Astrocyte of the cerebellum (primary cell): ENCODE measurements at regions not wholly inside any gene's neighbourhood (a gene's known extent, or its start where the extent isn't known, plus 50 kb on each side); places are given as distances from the start of the nearest gene placed in this dataset.

ENCODE experiments used
- DNase-seq: peaks from one replicate; pipeline ENCODE4 v3.0.0-alpha.2; 2011; ENCODE audit warnings: low read depth
- H3K4me3 ChIP-seq: 2 replicates; pipeline ENCODE4 v1.5.1; 2011; ENCODE audit warnings: mild to moderate bottlenecking, low read depth, low read length, moderate library complexity
- CTCF ChIP-seq: IDR thresholded peaks from 2 replicates; pipeline ENCODE4 v1.5.1; 2012; ENCODE audit warnings: low read length, low read depth, moderate library complexity, mild to moderate bottlenecking; ENCODE audit errors: missing control alignments
- in situ Hi-C: cut with HindIII; loops from 2 replicates; pipeline ENCODE4 v1.10.0; 2017; ENCODE audit warnings: low sequenced_read_pairs

- H3K4me3 ChIP-seq: no peak overlapping the region
- TF ChIP-seq CTCF: no peak
- no peak for DNase-seq
- in situ Hi-C loops: no loop called here
Measured at GRCh38 chr13:30827578-30827925, 78.5 kb upstream of the MEDAG start.

- no peak for TF ChIP-seq CTCF
- in situ Hi-C loops: no loop called here
- DNase-seq: no peak
- H3K4me3 ChIP-seq: no peak overlapping the region
Measured at GRCh38 chr13:30829145-30829832, 76.8 kb upstream of the MEDAG start.

- no peak for DNase-seq
- H3K4me3 ChIP-seq: no peak overlapping the region
- no peak for TF ChIP-seq CTCF
- in situ Hi-C loops: no loop called here
Measured at GRCh38 chr13:30829833-30830637, 76.0 kb upstream of the MEDAG start.

- TF ChIP-seq CTCF: no peak
- in situ Hi-C loops: no loop called here
- DNase-seq: no peak
- no peak overlapping the region for H3K4me3 ChIP-seq
Measured at GRCh38 chr13:30830638-30830965, 75.5 kb upstream of the MEDAG start.

GRCh38 chr13:30831515-30831914 lies 74.6 kb upstream of the MEDAG start:
- no peak for DNase-seq
- no peak for TF ChIP-seq CTCF
- in situ Hi-C loops: no loop called here
- no peak overlapping the region for H3K4me3 ChIP-seq

- H3K4me3 ChIP-seq: no peak overlapping the region
- no peak for DNase-seq
- no peak for TF ChIP-seq CTCF
- in situ Hi-C loops: no loop called here
Measured at GRCh38 chr13:30832377-30832776, 73.7 kb upstream of the MEDAG start.
